Endodermal cell (in vitro differentiated cells): ENCODE measurements at regions not wholly inside any gene's neighbourhood (a gene's known extent, or its start where the extent isn't known, plus 50 kb on each side); places are given as distances from the start of the nearest gene placed in this dataset.

ENCODE experiments used
- DNase-seq: peaks from one replicate; pipeline ENCODE4 v3.0.0-alpha.2; 2017
- H3K27ac ChIP-seq: 2 replicates; pipeline ENCODE4 v1.5.1; 2013; ENCODE audit warnings: mild to moderate bottlenecking, low read depth, low read length, moderate library complexity
- H3K27me3 ChIP-seq: 2 replicates; pipeline ENCODE4 v1.6.1; 2013; ENCODE audit warnings: mild to moderate bottlenecking, low read length, moderate library complexity; ENCODE audit not compliant: insufficient read depth, control insufficient read depth, poor library complexity, severe bottlenecking
- H3K36me3 ChIP-seq: 2 replicates; pipeline ENCODE4 v1.7.0; 2013; ENCODE audit warnings: mild to moderate bottlenecking, low read length, moderate library complexity; ENCODE audit not compliant: control insufficient read depth, insufficient read depth
- H3K4me1 ChIP-seq: one replicate; pipeline ENCODE4 v1.7.0; 2013; ENCODE audit warnings: low read length; ENCODE audit not compliant: control insufficient read depth, insufficient read depth
- H3K4me3 ChIP-seq: 2 replicates; pipeline ENCODE4 v1.5.1; 2013; ENCODE audit warnings: mild to moderate bottlenecking, low read length, moderate library complexity
- H3K9ac ChIP-seq: 2 replicates; pipeline ENCODE4 v1.6.1; 2013; ENCODE audit warnings: mild to moderate bottlenecking, low read length, moderate library complexity; ENCODE audit not compliant: poor library complexity, severe bottlenecking; ENCODE audit errors: extremely low read depth
- H3K9me3 ChIP-seq: 2 replicates; pipeline ENCODE4 v1.6.1; 2013; ENCODE audit warnings: mild to moderate bottlenecking, low read length, moderate library complexity; ENCODE audit not compliant: control insufficient read depth
- H3K27ac Mint-ChIP-seq: 2 replicates; pipeline ENCODE4 v1.8.0; 2020; ENCODE audit warnings: mixed read lengths
- H3K27me3 Mint-ChIP-seq: 2 replicates; pipeline ENCODE4 v1.8.0; 2021; ENCODE audit warnings: mild to moderate bottlenecking, mixed read lengths; ENCODE audit not compliant: insufficient read depth
- H3K36me3 Mint-ChIP-seq: 2 replicates; pipeline ENCODE4 v1.8.0; 2020; ENCODE audit warnings: low read depth, mixed read lengths
- H3K4me1 Mint-ChIP-seq: 2 replicates; pipeline ENCODE4 v1.8.0; 2020; ENCODE audit warnings: mixed read lengths
- H3K4me3 Mint-ChIP-seq: 2 replicates; pipeline ENCODE4 v1.8.0; 2020; ENCODE audit warnings: mild to moderate bottlenecking, moderate library complexity, mixed read lengths
- H3K9me3 Mint-ChIP-seq: 2 replicates; pipeline ENCODE4 v1.8.0; 2020; ENCODE audit warnings: mild to moderate bottlenecking, mixed read lengths
- WGBS, 2 experiments: methylation state at CpG; one replicate each; pipeline versions ENCODE4 v1.1.5 to v1.1.7; 2013; ENCODE audit warnings: missing lambda C conversion rate in 2 of 2, mixed read lengths in 1 of 2; ENCODE audit not compliant: insufficient coverage in 1 of 2, insufficient read length in 1 of 2; 5-methylcytosine and 5-hydroxymethylcytosine counted together
- TF ChIP-seq, protein P1 (sequence below): fragments of 200-600 bp; sonication (generic); conservative IDR thresholded peaks from 2 replicates; pipeline ENCODE4 v1.5.0; 2021; ENCODE audit warnings: antibody characterized with exemption, mild to moderate bottlenecking

DNA sequence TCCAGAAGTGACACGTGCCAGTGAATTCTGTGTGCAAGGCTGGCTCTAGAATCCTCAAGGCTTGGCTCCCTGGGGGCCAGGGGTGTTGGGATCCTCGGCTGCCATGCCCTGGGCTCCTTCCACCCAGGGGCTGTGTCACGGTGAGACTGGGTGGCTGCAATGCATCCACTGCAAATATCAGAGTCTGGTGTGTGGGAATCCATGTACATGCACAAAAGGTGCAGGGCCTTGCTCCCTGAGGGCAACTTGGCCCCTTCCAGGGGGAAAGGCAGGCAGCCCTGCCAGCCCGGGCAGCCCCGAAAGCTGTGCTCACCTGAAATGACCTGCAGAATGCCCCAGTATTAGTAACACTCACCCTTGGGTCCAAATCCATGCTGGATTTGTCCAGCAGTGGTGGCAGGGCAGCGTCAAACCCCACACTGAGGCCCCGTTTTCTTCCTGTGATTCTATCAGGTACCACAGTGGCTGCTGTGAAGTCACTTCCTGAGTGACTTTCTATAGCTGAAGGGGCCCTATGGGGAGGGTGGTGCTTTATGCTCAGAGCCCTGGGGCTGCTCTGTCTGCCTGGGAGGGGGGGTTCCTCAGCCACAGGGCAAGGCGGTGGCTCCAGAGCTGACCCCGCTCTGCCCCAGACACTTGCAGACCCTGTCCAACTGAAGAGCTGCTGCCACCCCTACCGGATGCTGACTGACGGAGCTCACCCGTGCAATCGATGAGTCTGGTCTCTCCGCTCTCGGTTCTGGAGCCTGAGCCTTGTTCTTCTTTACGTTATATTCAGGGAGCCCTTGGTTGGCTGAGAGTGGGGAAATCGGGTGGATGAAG is 317.7 kb downstream of the GLRX3 start:
- no peaks in the 10 kb centered on the region for H3K36me3 Mint-ChIP-seq
- no peak overlapping the region for H3K4me3 Mint-ChIP-seq
- H3K27me3 Mint-ChIP-seq, result peaks cover 15% of the 10 kb centered on the region
- no peak overlapping the region for H3K27ac Mint-ChIP-seq
- DNase-seq, result no peak
- H3K9ac ChIP-seq, result no peak overlapping the region
- H3K27ac ChIP-seq, result no peak overlapping the region
- no peaks in the 10 kb centered on the region for H3K9me3 ChIP-seq
- no peaks in the 10 kb centered on the region for H3K4me1 ChIP-seq
- H3K4me3 ChIP-seq, result no peak overlapping the region
- H3K36me3 ChIP-seq, result no peaks in the 10 kb centered on the region
- no peaks in the 10 kb centered on the region for H3K4me1 Mint-ChIP-seq
- WGBS, 2 experiments, result 90 to 95% methylated on average over 11 to 17 of the region's 17 CpGs
- TF ChIP-seq, protein P1, sequence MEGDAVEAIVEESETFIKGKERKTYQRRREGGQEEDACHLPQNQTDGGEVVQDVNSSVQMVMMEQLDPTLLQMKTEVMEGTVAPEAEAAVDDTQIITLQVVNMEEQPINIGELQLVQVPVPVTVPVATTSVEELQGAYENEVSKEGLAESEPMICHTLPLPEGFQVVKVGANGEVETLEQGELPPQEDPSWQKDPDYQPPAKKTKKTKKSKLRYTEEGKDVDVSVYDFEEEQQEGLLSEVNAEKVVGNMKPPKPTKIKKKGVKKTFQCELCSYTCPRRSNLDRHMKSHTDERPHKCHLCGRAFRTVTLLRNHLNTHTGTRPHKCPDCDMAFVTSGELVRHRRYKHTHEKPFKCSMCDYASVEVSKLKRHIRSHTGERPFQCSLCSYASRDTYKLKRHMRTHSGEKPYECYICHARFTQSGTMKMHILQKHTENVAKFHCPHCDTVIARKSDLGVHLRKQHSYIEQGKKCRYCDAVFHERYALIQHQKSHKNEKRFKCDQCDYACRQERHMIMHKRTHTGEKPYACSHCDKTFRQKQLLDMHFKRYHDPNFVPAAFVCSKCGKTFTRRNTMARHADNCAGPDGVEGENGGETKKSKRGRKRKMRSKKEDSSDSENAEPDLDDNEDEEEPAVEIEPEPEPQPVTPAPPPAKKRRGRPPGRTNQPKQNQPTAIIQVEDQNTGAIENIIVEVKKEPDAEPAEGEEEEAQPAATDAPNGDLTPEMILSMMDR, result no peak
- H3K27me3 ChIP-seq, result peaks cover 23% of the 10 kb centered on the region
- H3K9me3 Mint-ChIP-seq, result no peaks in the 10 kb centered on the region

DNA sequence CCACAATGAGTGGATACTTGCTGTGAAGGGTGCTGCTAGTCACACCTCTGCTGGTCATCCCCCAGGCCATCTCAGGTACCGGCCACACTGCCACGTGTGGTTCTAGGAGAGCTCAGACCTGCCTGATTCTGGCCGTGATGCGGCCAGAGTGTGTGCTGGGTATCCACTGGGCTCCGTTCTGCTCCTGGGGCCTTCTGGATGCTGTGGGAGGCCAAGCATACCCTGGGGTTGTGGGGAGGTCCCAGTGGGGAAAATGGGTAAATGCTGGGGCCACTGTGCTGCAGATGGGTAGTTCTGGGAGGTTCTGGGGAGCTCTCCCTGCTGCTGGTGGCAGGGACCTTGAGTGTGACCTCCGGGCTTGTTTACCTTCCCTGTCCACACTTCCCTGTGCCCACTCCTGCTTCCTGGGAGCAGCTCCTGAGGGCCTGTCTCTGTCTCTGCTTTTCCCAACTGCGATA is 318.4 kb downstream of the GLRX3 start:
- TF ChIP-seq, protein P1, result no peak
- Histone ChIP-seq H3K9me3 (no peaks in the 10 kb centered on the region), H3K36me3 (no peaks in the 10 kb centered on the region), H3K27ac (no peak overlapping the region), H3K27me3 (peaks cover 19% of the 10 kb centered on the region), H3K4me3 (no peak overlapping the region), H3K9ac (no peak overlapping the region), H3K4me1 (no peaks in the 10 kb centered on the region)
- Mint-ChIP-seq H3K4me1 (no peaks in the 10 kb centered on the region), H3K27me3 (peaks cover 16% of the 10 kb centered on the region), H3K36me3 (no peaks in the 10 kb centered on the region), H3K4me3 (no peak overlapping the region), H3K9me3 (no peaks in the 10 kb centered on the region), H3K27ac (no peak overlapping the region)
- DNase-seq, result no peak
- 89 to 100% methylated on average over 4 to 7 of the region's 7 CpGs for WGBS, 2 experiments

DNA sequence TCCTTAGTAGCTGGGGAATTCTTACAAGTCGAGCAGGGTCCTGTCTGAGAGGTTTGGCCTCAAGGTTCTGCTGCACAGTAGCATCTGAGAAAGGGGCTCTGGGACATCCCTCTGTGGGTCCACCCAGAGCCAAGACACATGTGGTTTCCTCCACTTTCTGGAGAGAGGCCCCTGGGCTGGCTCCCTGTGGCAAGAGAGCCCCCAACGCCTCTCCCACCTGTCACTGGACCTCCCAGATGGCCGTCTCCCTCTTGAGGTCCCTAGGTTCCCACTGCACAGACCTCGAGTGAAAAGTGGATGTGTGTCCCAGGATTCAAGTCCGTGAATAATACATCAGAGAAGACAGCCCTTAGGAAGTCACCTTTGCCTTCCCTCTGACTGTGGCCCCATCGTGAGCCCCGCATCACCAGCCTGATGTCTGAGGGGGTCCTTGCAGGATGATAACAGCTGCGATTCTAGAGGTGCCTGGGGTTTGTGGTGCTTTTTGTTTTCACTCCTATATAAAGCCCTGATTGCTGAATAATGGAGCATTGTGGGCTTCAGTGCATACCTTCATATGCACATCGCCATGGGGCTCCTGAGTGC is 319.0 kb downstream of the GLRX3 start:
- Mint-ChIP-seq H3K27me3 (peaks cover 16% of the 10 kb centered on the region), H3K27ac (no peak overlapping the region), H3K4me1 (no peaks in the 10 kb centered on the region), H3K4me3 (no peak overlapping the region), H3K36me3 (no peaks in the 10 kb centered on the region), H3K9me3 (no peaks in the 10 kb centered on the region)
- Histone ChIP-seq H3K36me3 (no peaks in the 10 kb centered on the region), H3K4me1 (no peaks in the 10 kb centered on the region), H3K9me3 (no peaks in the 10 kb centered on the region), H3K27me3 (peaks cover 13% of the 10 kb centered on the region), H3K27ac (no peak overlapping the region), H3K4me3 (no peak overlapping the region), H3K9ac (no peak overlapping the region)
- TF ChIP-seq, protein P1, result no peak
- WGBS, 2 experiments, result 86 to 94% methylated on average over 7 to 9 of the region's 9 CpGs
- DNase-seq, result no peak
